Colonic mucosa (tissue), 4 donors: ENCODE measurements at regions not wholly inside any gene's neighbourhood (a gene's known extent, or its start where the extent isn't known, plus 50 kb on each side); places are given as distances from the start of the nearest gene placed in this dataset.

Experiments
- DNase-seq: peaks from one replicate; pipeline ENCODE4 v3.0.0-alpha.2; 2020
- H3K27ac ChIP-seq: fragments of 200-600 bp; one replicate; pipeline ENCODE4 v1.8.0; 2021
- H3K27me3 ChIP-seq: fragments of 200-600 bp; one replicate; pipeline ENCODE4 v1.8.0; 2021
- H3K36me3 ChIP-seq: fragments of 200-600 bp; one replicate; pipeline ENCODE4 v1.8.0; 2021
- H3K4me1 ChIP-seq: fragments of 200-600 bp; one replicate; pipeline ENCODE4 v1.8.0; 2021; ENCODE audit warnings: mild to moderate bottlenecking
- H3K4me3 ChIP-seq: fragments of 200-600 bp; one replicate; pipeline ENCODE4 v1.8.0; 2021
- H3K9ac ChIP-seq, 2 donors: one replicate each; pipeline ENCODE4 v1.7.0; 2013; ENCODE audit warnings: control low read depth in 2 of 2, low read depth in 2 of 2, low read length in 2 of 2
- H3K9me3 ChIP-seq: fragments of 200-600 bp; one replicate; pipeline ENCODE4 v1.8.0; 2021
- CTCF ChIP-seq: fragments of 200-600 bp; IDR thresholded peaks from one replicate; pipeline ENCODE4 v1.8.0; 2022; ENCODE audit warnings: antibody characterized with exemption, mild to moderate bottlenecking
- intact Hi-C: fragments of 100-400 bp; cut with DNase I; formaldehyde crosslinking; loops from one replicate; pipeline ENCODE4 v1.14.1; 2022
- donor health status: healthy.
- donor health status: DM: no; HTN: no; CAD: no.
- donor health status: DM: no; HTN: no; CAD: no.

GRCh38 chr2:129722306-129723019, 257.0 kb upstream of the RAB6C start:
- no peak overlapping the region for H3K27ac ChIP-seq
- H3K9me3 ChIP-seq, result no peaks in the 10 kb centered on the region
- intact Hi-C loops, result no loop called here
- no peak overlapping the region for H3K4me3 ChIP-seq
- DNase-seq, result no peak
- H3K27me3 ChIP-seq, result no peaks in the 10 kb centered on the region
- no peak overlapping the region for H3K9ac ChIP-seq
- no peaks in the 10 kb centered on the region for H3K36me3 ChIP-seq
- H3K4me1 ChIP-seq, result no peaks in the 10 kb centered on the region
- no peak for TF ChIP-seq CTCF

- TF ChIP-seq CTCF, result no peak
- no peaks in the 10 kb centered on the region for H3K27me3 ChIP-seq
- H3K36me3 ChIP-seq, result no peaks in the 10 kb centered on the region
- no peaks in the 10 kb centered on the region for H3K4me1 ChIP-seq
- no peak overlapping the region for H3K4me3 ChIP-seq
- DNase-seq, result no peak
- no peaks in the 10 kb centered on the region for H3K9me3 ChIP-seq
- H3K9ac ChIP-seq, result no peak overlapping the region
- intact Hi-C loops, result no loop called here
- no peak overlapping the region for H3K27ac ChIP-seq
Observed at GRCh38 chr2:129723277-129724020, 256.0 kb upstream of the RAB6C start.

GRCh38 chr2:129724021-129724757, 255.3 kb upstream of the RAB6C start:
- Histone ChIP-seq H3K9ac (no peak overlapping the region), H3K27me3 (no peaks in the 10 kb centered on the region), H3K36me3 (no peaks in the 10 kb centered on the region), H3K9me3 (no peaks in the 10 kb centered on the region), H3K4me3 (no peak overlapping the region), H3K27ac (no peak overlapping the region), H3K4me1 (no peaks in the 10 kb centered on the region)
- no peak for TF ChIP-seq CTCF
- intact Hi-C loops, result no loop called here
- no peak for DNase-seq

DNA sequence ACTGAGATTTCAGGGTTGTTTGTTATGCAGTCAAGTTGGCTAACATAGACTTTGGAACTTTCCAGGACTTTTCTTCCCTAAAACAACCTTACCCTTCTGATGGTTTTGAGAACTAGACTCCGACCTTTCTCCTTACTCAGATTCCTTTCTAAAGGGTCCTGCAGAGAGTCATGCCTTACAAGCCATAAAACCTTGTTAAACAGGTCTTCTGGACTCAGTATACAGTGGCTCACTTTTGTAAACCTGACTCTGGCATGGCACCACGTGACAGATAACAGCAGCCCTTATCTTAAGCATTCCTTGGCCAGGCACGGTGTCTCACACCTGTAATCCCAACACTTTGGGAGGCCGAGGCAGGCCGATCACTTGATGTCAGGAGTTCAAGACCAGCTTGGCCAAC, 253.2 kb upstream of the RAB6C start:
- intact Hi-C loops, result no loop called here
- no peak for DNase-seq

More for the DNA sequence above, 253.2 kb upstream of the RAB6C start:
- H3K27ac ChIP-seq, result no peak overlapping the region
- H3K27me3 ChIP-seq, result no peaks in the 10 kb centered on the region
- H3K36me3 ChIP-seq, result no peaks in the 10 kb centered on the region
- H3K9me3 ChIP-seq, result no peaks in the 10 kb centered on the region
- H3K4me1 ChIP-seq, result no peaks in the 10 kb centered on the region
- H3K4me3 ChIP-seq, result no peak overlapping the region
- no peak for TF ChIP-seq CTCF
- H3K9ac ChIP-seq, result no peak overlapping the region
